Ishikawa (cell line): ENCODE measurements at regions not wholly inside any gene's neighbourhood (a gene's known extent, or its start where the extent isn't known, plus 50 kb on each side); places are given as distances from the start of the nearest gene placed in this dataset.

ENCODE experiments used
- EP300 ChIP-seq: IDR thresholded peaks from 2 replicates; pipeline ENCODE4 v1.6.1; 2012; ENCODE audit warnings: borderline replicate concordance
- NFIC ChIP-seq: IDR thresholded peaks from 2 replicates; pipeline ENCODE4 v1.6.1; 2012
- TF ChIP-seq, protein P1 (sequence below): IDR thresholded peaks from 2 replicates; pipeline ENCODE4 v1.6.1; 2012; ENCODE audit warnings: low read depth, mild to moderate bottlenecking

DNA sequence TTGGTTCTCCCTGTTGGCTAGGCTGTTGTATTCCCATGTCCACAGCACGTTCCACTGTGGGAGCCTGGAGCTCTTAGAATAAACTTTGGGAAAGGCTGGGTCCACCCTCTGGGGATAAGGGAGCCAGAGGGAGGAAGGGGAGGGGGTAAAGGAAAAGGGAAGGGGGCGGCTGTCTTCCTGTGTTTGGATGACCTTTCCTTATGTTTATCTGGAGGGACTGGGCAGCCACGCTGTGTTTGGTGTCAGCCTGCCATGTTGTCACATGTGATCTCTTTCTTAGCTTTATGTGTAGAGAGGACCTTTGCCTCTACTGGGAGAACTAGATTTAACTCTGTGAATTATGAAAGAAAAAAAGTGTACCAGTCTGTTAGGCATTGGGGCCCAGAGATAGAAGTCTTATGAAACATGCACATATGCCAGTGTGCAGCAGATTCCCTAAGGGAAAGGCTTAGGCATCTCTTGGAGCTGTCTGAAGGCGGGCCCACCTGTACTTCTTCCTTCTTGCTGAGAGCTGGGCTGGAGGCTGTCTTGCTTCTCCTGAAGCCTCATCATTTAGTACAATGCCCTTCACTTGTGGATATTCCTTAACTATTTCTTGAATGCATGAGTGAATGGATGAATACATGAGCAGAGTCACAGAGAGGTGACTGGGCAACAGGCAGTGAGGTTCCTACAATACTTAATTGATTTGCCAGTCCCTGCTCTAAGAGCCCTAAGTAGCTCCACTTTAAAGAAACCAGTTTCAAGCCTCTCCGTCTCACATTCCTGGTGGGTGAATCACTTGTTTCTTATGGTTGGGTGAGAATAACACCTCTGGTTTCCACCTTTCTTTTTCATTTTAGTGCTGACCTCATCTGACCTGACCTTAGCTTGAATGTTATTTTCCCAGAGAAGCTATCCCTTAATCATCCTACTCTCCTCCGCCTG is 62.5 kb upstream of the ARHGAP29 start:
- TF ChIP-seq NFIC (peak; percentile 80), EP300 (peak; percentile 93)
- TF ChIP-seq, protein P1, sequence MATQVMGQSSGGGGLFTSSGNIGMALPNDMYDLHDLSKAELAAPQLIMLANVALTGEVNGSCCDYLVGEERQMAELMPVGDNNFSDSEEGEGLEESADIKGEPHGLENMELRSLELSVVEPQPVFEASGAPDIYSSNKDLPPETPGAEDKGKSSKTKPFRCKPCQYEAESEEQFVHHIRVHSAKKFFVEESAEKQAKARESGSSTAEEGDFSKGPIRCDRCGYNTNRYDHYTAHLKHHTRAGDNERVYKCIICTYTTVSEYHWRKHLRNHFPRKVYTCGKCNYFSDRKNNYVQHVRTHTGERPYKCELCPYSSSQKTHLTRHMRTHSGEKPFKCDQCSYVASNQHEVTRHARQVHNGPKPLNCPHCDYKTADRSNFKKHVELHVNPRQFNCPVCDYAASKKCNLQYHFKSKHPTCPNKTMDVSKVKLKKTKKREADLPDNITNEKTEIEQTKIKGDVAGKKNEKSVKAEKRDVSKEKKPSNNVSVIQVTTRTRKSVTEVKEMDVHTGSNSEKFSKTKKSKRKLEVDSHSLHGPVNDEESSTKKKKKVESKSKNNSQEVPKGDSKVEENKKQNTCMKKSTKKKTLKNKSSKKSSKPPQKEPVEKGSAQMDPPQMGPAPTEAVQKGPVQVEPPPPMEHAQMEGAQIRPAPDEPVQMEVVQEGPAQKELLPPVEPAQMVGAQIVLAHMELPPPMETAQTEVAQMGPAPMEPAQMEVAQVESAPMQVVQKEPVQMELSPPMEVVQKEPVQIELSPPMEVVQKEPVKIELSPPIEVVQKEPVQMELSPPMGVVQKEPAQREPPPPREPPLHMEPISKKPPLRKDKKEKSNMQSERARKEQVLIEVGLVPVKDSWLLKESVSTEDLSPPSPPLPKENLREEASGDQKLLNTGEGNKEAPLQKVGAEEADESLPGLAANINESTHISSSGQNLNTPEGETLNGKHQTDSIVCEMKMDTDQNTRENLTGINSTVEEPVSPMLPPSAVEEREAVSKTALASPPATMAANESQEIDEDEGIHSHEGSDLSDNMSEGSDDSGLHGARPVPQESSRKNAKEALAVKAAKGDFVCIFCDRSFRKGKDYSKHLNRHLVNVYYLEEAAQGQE = no peak
